ENCODE measurements at regions not wholly inside any gene's neighbourhood (a gene's known extent, or its start where the extent isn't known, plus 50 kb on each side); places are given as distances from the start of the nearest gene placed in this dataset.

- Histone ChIP-seq H3K36me3 (no peaks in the 10 kb centered on the region), H3K27ac (no peak overlapping the region), H3K4me3 (no peak overlapping the region), H3K9me3 (no peaks in the 10 kb centered on the region), H3K27me3 (peaks cover 0 to 5% (median 0%) of the 10 kb centered on the region in 3 donors), H3K4me1 (no peaks in the 10 kb centered on the region)
- TF ChIP-seq, protein P1, sequence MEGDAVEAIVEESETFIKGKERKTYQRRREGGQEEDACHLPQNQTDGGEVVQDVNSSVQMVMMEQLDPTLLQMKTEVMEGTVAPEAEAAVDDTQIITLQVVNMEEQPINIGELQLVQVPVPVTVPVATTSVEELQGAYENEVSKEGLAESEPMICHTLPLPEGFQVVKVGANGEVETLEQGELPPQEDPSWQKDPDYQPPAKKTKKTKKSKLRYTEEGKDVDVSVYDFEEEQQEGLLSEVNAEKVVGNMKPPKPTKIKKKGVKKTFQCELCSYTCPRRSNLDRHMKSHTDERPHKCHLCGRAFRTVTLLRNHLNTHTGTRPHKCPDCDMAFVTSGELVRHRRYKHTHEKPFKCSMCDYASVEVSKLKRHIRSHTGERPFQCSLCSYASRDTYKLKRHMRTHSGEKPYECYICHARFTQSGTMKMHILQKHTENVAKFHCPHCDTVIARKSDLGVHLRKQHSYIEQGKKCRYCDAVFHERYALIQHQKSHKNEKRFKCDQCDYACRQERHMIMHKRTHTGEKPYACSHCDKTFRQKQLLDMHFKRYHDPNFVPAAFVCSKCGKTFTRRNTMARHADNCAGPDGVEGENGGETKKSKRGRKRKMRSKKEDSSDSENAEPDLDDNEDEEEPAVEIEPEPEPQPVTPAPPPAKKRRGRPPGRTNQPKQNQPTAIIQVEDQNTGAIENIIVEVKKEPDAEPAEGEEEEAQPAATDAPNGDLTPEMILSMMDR (IDR thresholded peaks at IDR 0.05): no peak
- TF ChIP-seq POLR2AphosphoS5 (IDR thresholded peaks at IDR 0.05) (no peak), EP300 (IDR thresholded peaks at IDR 0.05) (no peak), POLR2A (IDR thresholded peaks at IDR 0.05) (no peak)
- intact Hi-C loops (cut with DNase I): no loop called here
- DNase-seq: no peak
- WGBS, 2 donors: 44 to 69% methylated on average over 5 of the region's 5 CpGs
Observed at GRCh38 chr2:241985986-241986329, 116.4 kb downstream of the RTP5 start.

DNA sequence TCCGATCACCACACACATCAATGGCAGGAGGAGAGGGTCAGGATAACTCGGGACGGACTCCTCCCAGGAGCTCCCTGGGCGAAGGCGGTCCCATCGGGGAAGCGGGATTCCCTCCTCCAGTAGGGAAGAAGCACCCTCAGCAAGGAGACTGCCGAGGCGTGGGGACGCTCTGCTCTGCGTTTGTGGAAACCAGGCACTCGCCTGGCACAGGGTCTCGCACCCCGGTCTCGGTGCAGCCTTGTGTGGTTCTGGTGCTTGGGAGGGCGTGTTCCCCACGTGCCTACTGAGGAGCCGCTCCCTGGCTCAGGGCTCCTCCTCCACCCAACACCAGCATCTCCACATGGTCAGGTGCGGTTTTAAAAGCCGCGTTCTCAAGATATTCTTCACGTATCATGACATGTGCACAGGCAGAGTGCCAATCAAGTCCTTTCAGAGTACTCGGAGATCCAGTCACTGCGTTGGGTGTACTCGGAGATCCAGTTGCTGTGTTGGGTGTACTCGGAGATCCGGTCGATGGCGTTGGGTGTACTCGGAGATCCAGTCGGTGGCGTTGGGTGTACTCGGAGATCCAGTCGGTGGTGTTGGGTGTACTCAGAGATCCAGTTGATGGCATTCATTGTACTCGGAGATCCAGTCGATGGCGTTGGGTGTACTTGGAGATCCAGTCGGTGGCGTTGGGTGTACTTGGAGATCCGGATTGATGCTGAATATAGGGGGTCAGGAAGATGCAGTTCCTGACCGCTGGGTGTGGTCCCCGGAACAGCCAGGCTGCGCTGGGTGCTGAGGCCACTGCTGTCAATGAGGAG lies 117.5 kb downstream of the RTP5 start:
- no peaks in the 10 kb centered on the region for H3K36me3 ChIP-seq
- intact Hi-C loops (cut with DNase I): no loop called here
- H3K27ac ChIP-seq: no peak overlapping the region
- H3K27me3 ChIP-seq: peaks cover 0 to 5% (median 0%) of the 10 kb centered on the region in 3 donors
- H3K4me3 ChIP-seq: no peak overlapping the region
- 86 to 91% methylated on average over 43 of the region's 43 CpGs for WGBS, 2 donors
- no peaks in the 10 kb centered on the region for H3K9me3 ChIP-seq
- TF ChIP-seq POLR2AphosphoS5 (IDR thresholded peaks at IDR 0.05): no peak
- TF ChIP-seq EP300 (IDR thresholded peaks at IDR 0.05): no peak
- TF ChIP-seq, protein P1 (IDR thresholded peaks at IDR 0.05): no peak
- TF ChIP-seq POLR2A (IDR thresholded peaks at IDR 0.05): no peak
- no peaks in the 10 kb centered on the region for H3K4me1 ChIP-seq
- DNase-seq: no peak

- H3K27me3 ChIP-seq: peaks cover 0 to 5% (median 0%) of the 10 kb centered on the region in 3 donors
- H3K4me3 ChIP-seq: no peak overlapping the region
- no peaks in the 10 kb centered on the region for H3K9me3 ChIP-seq
- no peak for DNase-seq
- intact Hi-C loops (cut with DNase I): no loop called here
- TF ChIP-seq POLR2AphosphoS5 (IDR thresholded peaks at IDR 0.05): no peak
- no peak for TF ChIP-seq POLR2A (IDR thresholded peaks at IDR 0.05)
- TF ChIP-seq, protein P1 (IDR thresholded peaks at IDR 0.05): no peak
- TF ChIP-seq EP300 (IDR thresholded peaks at IDR 0.05): no peak
- H3K27ac ChIP-seq: no peak overlapping the region
- no peaks in the 10 kb centered on the region for H3K4me1 ChIP-seq
- H3K36me3 ChIP-seq: no peaks in the 10 kb centered on the region
- 87 to 92% methylated on average over 24 of the region's 24 CpGs for WGBS, 2 donors
Observed at GRCh38 chr2:241987726-241988125, 118.2 kb downstream of the RTP5 start.

GRCh38 chr2:241988146-241988545 lies 118.6 kb downstream of the RTP5 start:
- 87 to 95% methylated on average over 11 of the region's 11 CpGs for WGBS, 2 donors
- Histone ChIP-seq H3K4me1 (no peaks in the 10 kb centered on the region), H3K27ac (no peak overlapping the region), H3K36me3 (no peaks in the 10 kb centered on the region), H3K4me3 (no peak overlapping the region), H3K9me3 (no peaks in the 10 kb centered on the region), H3K27me3 (peaks cover 0 to 5% (median 0%) of the 10 kb centered on the region in 3 donors)
- no peak for TF ChIP-seq POLR2AphosphoS5 (IDR thresholded peaks at IDR 0.05)
- TF ChIP-seq POLR2A (IDR thresholded peaks at IDR 0.05): no peak
- TF ChIP-seq, protein P1 (IDR thresholded peaks at IDR 0.05): no peak
- TF ChIP-seq EP300 (IDR thresholded peaks at IDR 0.05): no peak
- DNase-seq: no peak
- intact Hi-C loops (cut with DNase I): no loop called here
